WTC11 (cell line): ENCODE measurements at regions not wholly inside any gene's neighbourhood (a gene's known extent, or its start where the extent isn't known, plus 50 kb on each side); places are given as distances from the start of the nearest gene placed in this dataset.

Experiments used
- ATAC-seq: fragments of 200-7000 bp; cut with Tn5 transposase; 2 replicates; pipeline ENCODE4 v1.10.0; 2021; ENCODE audit warnings: mild to moderate bottlenecking, moderate library complexity
- CTCF ChIA-PET: fragments of 300-600 bp; sonication (Branson Sonifier 250); formaldehyde crosslinking; loops from one replicate; lab custom pipeline; 2021; ENCODE audit warnings: antibody characterized with exemption; lab: Charles Lee
- POLR2A ChIA-PET: fragments of 350-600 bp; sonication (Branson Sonifier 250); formaldehyde crosslinking; loops from one replicate; lab custom pipeline; 2021; ENCODE audit warnings: antibody characterized with exemption; lab: Charles Lee
- DNase-seq: peaks from one replicate; pipeline ENCODE4 v3.0.0; 2021; ENCODE audit warnings: low spot score
- H3K27ac Mint-ChIP-seq: 2 replicates; pipeline ENCODE4 v1.8.0; 2021; ENCODE audit warnings: mixed read lengths
- H3K27me3 Mint-ChIP-seq: 2 replicates; pipeline ENCODE4 v1.8.0; 2021; ENCODE audit warnings: low read depth, mild to moderate bottlenecking, moderate library complexity, mixed read lengths
- H3K36me3 Mint-ChIP-seq: 2 replicates; pipeline ENCODE4 v1.8.0; 2021; ENCODE audit warnings: mixed read lengths
- H3K4me1 Mint-ChIP-seq: 2 replicates; pipeline ENCODE4 v1.8.0; 2022; ENCODE audit warnings: mixed read lengths
- H3K4me3 Mint-ChIP-seq: 2 replicates; pipeline ENCODE4 v1.8.0; 2021; ENCODE audit warnings: mild to moderate bottlenecking, moderate library complexity, mixed read lengths
- H3K9me3 Mint-ChIP-seq: 2 replicates; pipeline ENCODE4 v1.8.0; 2021; ENCODE audit warnings: mixed read lengths
- AR ChIP-seq: fragments of 250-450 bp; sonication (Bioruptor Pico); IDR thresholded peaks from 2 replicates; pipeline ENCODE4 v1.9.0; 2021; ENCODE audit warnings: mild to moderate bottlenecking
- CREM ChIP-seq: sonication (generic); formaldehyde crosslinking; IDR thresholded peaks from 2 replicates; pipeline ENCODE4 v1.8.1; 2022; ENCODE audit warnings: mild to moderate bottlenecking, missing genetic modification reagents, moderate library complexity
- E2F1 ChIP-seq: sonication (generic); formaldehyde crosslinking; IDR thresholded peaks from 2 replicates; pipeline ENCODE4 v1.8.0; 2022; ENCODE audit warnings: mild to moderate bottlenecking, missing genetic modification reagents
- EMX1 ChIP-seq: fragments of 250-450 bp; sonication (Bioruptor Pico); IDR thresholded peaks from 2 replicates; pipeline ENCODE4 v1.8.0; 2021; ENCODE audit warnings: mild to moderate bottlenecking
- FOXP1 ChIP-seq: sonication (generic); formaldehyde crosslinking; IDR thresholded peaks from 2 replicates; pipeline ENCODE4 v1.8.0; 2022; ENCODE audit warnings: missing genetic modification reagents, mild to moderate bottlenecking, moderate library complexity, borderline replicate concordance
- GRHL2 ChIP-seq: fragments of 250-450 bp; sonication (Bioruptor Pico); IDR thresholded peaks from 2 replicates; pipeline ENCODE4 v1.8.0; 2022; ENCODE audit warnings: mild to moderate bottlenecking, moderate library complexity; ENCODE audit not compliant: insufficient replicate concordance, severe bottlenecking
- KAT7 ChIP-seq: sonication (generic); formaldehyde crosslinking; IDR thresholded peaks from 2 replicates; pipeline ENCODE4 v1.8.1; 2023; ENCODE audit warnings: missing genetic modification reagents, mild to moderate bottlenecking, borderline replicate concordance
- NR1H2 ChIP-seq: sonication (generic); formaldehyde crosslinking; IDR thresholded peaks from 2 replicates; pipeline ENCODE4 v1.9.0; 2021; ENCODE audit warnings: mild to moderate bottlenecking, moderate library complexity, missing genetic modification reagents
- NR2C2 ChIP-seq: sonication (generic); formaldehyde crosslinking; IDR thresholded peaks from 2 replicates; pipeline ENCODE4 v1.8.0; 2022; ENCODE audit warnings: mild to moderate bottlenecking, missing genetic modification reagents
- PREB ChIP-seq: sonication (generic); formaldehyde crosslinking; IDR thresholded peaks from 2 replicates; pipeline ENCODE4 v1.8.1; 2022; ENCODE audit warnings: mild to moderate bottlenecking, missing genetic modification reagents, moderate library complexity, borderline replicate concordance
- PRRX2 ChIP-seq: fragments of 250-450 bp; sonication (Bioruptor Pico); IDR thresholded peaks from 2 replicates; pipeline ENCODE4 v1.8.0; 2021; ENCODE audit warnings: mild to moderate bottlenecking
- SMAD3 ChIP-seq: sonication (generic); formaldehyde crosslinking; IDR thresholded peaks from 2 replicates; pipeline ENCODE4 v1.8.0; 2022; ENCODE audit warnings: missing genetic modification reagents, mild to moderate bottlenecking, borderline replicate concordance
- TEAD4 ChIP-seq: sonication (generic); formaldehyde crosslinking; IDR thresholded peaks from 2 replicates; pipeline ENCODE4 v1.8.0; 2022; ENCODE audit warnings: mild to moderate bottlenecking, missing genetic modification reagents
- ZBTB43 ChIP-seq: sonication (generic); formaldehyde crosslinking; IDR thresholded peaks from 2 replicates; pipeline ENCODE4 v1.8.1; 2023; ENCODE audit warnings: mild to moderate bottlenecking, missing genetic modification reagents
- TF ChIP-seq, protein P1 (sequence below): fragments of 250-450 bp; sonication (Bioruptor Pico); IDR thresholded peaks from 2 replicates; pipeline ENCODE4 v1.9.0; 2021; ENCODE audit warnings: mild to moderate bottlenecking, borderline replicate concordance
- TF ChIP-seq, protein P2 (sequence below): sonication (generic); formaldehyde crosslinking; IDR thresholded peaks from 2 replicates; pipeline ENCODE4 v1.8.0; 2022; ENCODE audit warnings: mild to moderate bottlenecking, missing genetic modification reagents

GRCh38 chr4:97123573-97123972, 1019.7 kb downstream of the STPG2 start:
- Mint-ChIP-seq H3K27me3 (no peaks in the 10 kb centered on the region; the same call in 1 of the 2 replicates), H3K36me3 (peaks cover 73% of the 10 kb centered on the region), H3K9me3 (peaks cover 62% of the 10 kb centered on the region), H3K27ac (no peak overlapping the region)
- ATAC-seq = peak; percentile 38
- CTCF ChIA-PET = interaction anchor here (0.8 kb wide), 1 partner anchor 30 kb away, joined by 3 read pairs; no protein-coding TSS in a partner anchor
- TF ChIP-seq PREB (no peak), EMX1 (CRISPR knock-in tag) (no peak), FOXP1 (no peak), PRRX2 (CRISPR knock-in tag) (no peak), TEAD4 (CRISPR knock-in tag) (no peak), GRHL2 (CRISPR knock-in tag) (no peak), ZBTB43 (no peak), KAT7 (CRISPR knock-in tag) (no peak), SMAD3 (CRISPR knock-in tag) (no peak), CREM (no peak), NR1H2 (no peak), AR (CRISPR knock-in tag) (no peak), E2F1 (no peak), NR2C2 (CRISPR knock-in tag) (no peak)
- TF ChIP-seq, protein P1, sequence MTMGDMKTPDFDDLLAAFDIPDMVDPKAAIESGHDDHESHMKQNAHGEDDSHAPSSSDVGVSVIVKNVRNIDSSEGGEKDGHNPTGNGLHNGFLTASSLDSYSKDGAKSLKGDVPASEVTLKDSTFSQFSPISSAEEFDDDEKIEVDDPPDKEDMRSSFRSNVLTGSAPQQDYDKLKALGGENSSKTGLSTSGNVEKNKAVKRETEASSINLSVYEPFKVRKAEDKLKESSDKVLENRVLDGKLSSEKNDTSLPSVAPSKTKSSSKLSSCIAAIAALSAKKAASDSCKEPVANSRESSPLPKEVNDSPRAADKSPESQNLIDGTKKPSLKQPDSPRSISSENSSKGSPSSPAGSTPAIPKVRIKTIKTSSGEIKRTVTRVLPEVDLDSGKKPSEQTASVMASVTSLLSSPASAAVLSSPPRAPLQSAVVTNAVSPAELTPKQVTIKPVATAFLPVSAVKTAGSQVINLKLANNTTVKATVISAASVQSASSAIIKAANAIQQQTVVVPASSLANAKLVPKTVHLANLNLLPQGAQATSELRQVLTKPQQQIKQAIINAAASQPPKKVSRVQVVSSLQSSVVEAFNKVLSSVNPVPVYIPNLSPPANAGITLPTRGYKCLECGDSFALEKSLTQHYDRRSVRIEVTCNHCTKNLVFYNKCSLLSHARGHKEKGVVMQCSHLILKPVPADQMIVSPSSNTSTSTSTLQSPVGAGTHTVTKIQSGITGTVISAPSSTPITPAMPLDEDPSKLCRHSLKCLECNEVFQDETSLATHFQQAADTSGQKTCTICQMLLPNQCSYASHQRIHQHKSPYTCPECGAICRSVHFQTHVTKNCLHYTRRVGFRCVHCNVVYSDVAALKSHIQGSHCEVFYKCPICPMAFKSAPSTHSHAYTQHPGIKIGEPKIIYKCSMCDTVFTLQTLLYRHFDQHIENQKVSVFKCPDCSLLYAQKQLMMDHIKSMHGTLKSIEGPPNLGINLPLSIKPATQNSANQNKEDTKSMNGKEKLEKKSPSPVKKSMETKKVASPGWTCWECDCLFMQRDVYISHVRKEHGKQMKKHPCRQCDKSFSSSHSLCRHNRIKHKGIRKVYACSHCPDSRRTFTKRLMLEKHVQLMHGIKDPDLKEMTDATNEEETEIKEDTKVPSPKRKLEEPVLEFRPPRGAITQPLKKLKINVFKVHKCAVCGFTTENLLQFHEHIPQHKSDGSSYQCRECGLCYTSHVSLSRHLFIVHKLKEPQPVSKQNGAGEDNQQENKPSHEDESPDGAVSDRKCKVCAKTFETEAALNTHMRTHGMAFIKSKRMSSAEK (CRISPR knock-in tag) = no peak
- TF ChIP-seq, protein P2, sequence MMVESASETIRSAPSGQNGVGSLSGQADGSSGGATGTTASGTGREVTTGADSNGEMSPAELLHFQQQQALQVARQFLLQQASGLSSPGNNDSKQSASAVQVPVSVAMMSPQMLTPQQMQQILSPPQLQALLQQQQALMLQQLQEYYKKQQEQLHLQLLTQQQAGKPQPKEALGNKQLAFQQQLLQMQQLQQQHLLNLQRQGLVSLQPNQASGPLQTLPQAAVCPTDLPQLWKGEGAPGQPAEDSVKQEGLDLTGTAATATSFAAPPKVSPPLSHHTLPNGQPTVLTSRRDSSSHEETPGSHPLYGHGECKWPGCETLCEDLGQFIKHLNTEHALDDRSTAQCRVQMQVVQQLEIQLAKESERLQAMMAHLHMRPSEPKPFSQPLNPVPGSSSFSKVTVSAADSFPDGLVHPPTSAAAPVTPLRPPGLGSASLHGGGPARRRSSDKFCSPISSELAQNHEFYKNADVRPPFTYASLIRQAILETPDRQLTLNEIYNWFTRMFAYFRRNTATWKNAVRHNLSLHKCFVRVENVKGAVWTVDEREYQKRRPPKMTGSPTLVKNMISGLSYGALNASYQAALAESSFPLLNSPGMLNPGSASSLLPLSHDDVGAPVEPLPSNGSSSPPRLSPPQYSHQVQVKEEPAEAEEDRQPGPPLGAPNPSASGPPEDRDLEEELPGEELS = no peak
- TF ChIP-seq, all 79 proteins: peak for 0
- peaks cover 63% of the 10 kb centered on the region for H3K4me1 Mint-ChIP-seq
- H3K4me3 Mint-ChIP-seq = no peak overlapping the region
- DNase-seq = no peak
- POLR2A ChIA-PET = no interaction called here
